Daoy (cell line): ENCODE measurements at regions not wholly inside any gene's neighbourhood (a gene's known extent, or its start where the extent isn't known, plus 50 kb on each side); places are given as distances from the start of the nearest gene placed in this dataset.
"Not testable (repeated sequence)": the region's sequence is repeated elsewhere in the genome, so short reads cannot be mapped to it uniquely, and the experiment has no call there.

Experiments used
- DNase-seq: peaks from one replicate; pipeline ENCODE4 v3.0.0-alpha.2; 2015; ENCODE audit warnings: low read depth

- DNase-seq = no peak
Measured at GRCh38 chr1:101479945-101480344, 243.1 kb downstream of the S1PR1 start.

DNA sequence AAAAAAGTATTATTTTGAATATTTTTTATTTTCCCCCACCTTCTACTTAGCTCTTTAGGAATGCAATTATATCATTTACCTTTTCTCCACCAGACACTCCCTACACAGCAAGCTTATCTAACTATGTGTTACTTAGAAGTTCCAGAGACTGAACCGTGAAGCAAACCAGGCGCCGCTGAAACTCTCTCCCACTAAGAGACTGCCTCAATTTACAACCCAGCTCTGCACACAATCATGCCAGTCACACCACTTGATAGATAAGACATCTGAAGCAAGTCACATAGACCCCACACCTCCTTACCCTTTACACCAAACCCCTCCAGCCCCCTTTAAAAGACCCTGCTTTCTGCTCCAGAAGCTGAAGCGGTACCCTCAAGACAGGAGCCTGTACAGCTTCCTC, 245.5 kb downstream of the S1PR1 start:
- no peak for DNase-seq

GRCh38 chr1:101483982-101484688, 247.3 kb downstream of the S1PR1 start:
- DNase-seq = no peak

- DNase-seq = no peak
Measured at GRCh38 chr1:101484689-101485338, 248.0 kb downstream of the S1PR1 start.

DNA sequence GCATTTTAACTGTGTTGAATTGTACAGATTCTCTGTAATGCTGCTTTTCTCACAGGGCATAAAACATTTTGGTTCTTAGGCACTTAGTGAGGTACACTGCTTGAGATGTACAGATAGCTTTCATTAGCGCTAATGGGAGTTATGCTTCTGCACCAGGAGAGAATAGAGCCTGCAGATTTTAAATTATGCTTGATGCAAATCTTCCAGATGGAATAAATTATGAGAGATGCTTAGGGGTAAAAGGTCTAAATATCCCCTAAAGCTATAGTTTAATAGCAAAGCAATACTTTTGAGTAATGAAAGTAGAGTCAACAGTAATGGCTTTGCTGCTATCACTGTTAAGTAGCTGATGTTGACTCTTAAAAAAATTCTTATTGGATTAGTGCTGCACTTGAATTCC, 248.9 kb downstream of the S1PR1 start:
- no peak for DNase-seq

- DNase-seq = not testable (repeated sequence)
Measured at GRCh38 chr1:101492144-101492543, 255.3 kb downstream of the S1PR1 start.

DNA sequence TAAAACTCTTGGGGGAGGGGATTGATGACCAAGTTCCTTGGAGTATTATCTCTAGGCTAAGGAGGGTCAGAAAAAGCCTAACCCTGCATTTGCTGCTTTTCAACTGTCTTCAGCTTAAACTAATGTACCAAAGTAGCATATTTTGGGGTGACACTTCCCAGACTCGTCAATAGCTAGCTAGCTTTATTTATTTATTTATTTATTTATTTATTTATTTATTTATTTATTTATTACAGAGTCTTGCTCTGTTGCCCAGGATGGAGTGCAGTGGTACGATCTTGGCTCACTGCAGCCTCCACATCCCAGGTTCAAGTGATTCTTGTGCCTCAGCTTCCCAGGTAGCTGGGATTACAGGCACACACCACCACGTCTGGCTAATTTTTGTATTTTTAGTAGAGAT, 257.1 kb downstream of the S1PR1 start:
- DNase-seq = not testable (repeated sequence)

- DNase-seq = no peak
Measured at GRCh38 chr1:101496109-101496508, 259.3 kb downstream of the S1PR1 start.

DNA sequence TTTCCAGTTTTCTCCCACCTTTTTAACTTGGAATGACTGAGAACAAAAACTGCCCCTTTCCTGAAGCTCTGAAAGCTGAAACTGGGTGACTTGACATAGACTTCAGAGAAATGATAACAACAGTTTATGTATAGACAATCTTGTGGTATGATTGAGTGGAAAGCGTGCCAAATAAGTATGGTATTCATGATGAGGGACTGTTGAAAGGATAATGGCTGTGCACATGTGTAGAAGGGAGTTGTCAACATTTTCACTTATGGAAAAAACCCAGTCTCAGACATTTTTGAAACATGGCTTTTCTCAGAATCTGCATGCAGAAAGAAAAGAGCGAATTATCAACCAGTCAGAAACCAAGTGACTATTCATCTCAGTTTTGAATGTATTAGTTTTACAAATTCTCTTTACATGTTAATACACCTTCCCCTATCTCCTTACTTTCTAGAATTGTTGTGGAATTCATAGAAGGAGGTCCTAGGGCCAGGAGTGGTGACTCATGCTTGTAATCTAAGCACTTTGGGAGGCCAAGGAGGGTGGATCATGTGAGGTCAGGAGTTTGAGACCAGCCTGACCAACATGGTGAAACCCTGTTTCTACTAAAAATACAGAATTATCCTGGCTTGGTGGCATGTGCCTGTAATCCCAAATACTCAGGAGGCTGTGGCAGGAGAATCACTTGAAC, 261.2 kb downstream of the S1PR1 start:
- no peak for DNase-seq

DNA sequence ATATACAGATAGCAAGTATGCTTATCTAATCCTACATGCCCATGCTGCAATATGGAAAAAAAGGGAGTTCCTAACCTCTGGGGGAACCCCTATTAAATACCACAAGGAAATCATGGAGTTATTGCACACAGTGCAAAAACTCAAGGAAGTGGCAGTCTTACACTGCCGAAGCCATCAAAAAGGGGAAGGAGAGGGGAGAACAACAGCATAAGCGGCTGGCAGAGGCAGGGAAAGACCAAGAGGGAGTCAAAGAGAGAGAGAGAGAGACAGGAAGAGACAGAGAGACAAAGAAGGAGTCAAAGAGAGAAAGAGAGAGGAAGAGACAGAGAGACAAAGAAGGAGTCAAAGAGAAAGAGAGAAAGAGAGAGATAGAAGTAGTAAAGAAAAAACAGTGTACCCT, 267.3 kb downstream of the S1PR1 start:
- DNase-seq = not testable (repeated sequence)

GRCh38 chr1:101505240-101505639, 268.4 kb downstream of the S1PR1 start:
- DNase-seq = not testable (repeated sequence)

- peak; percentile 19 for DNase-seq
Measured at GRCh38 chr1:101506541-101507164, 269.8 kb downstream of the S1PR1 start.

DNA sequence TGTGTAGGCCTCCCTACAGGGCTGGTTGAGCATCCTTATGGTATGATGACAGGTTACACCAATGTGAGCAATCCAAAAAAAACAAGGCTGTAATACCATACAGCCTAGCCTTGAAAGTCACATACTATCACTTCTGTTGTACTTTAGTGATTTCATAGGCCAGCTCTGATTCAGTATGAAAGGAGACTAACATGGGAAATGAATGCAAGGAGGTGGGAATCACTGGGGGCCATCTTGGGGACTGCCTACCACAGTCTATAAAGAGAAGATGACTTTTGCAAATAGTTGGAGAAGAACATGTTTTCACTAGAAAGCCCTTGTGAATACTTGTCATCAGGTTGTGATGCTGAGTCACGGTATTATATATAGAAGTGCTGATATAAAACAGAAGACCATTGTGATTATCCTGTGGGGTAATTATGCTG, 270.7 kb downstream of the S1PR1 start:
- no peak for DNase-seq

DNA sequence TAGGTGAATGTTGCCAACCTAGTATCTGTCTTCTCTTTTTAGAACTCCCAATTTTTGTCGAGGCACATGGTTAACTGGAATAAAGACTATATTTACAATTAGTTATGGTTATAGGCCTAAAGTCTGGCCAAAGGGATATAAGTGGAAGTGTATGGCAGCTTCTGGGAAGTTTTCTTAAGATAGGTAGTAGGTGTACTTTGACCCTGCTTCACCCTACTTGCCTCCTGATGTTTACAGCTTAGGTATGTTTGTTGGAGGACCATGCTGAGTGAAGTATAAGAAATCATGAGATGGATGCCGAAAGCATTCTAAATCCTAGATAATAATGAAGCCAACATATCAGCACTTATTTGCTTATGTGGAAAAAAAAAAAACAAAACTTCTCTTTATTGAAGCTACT, 272.1 kb downstream of the S1PR1 start:
- DNase-seq = no peak

GRCh38 chr1:101509370-101509769, 272.6 kb downstream of the S1PR1 start:
- DNase-seq = no peak

DNA sequence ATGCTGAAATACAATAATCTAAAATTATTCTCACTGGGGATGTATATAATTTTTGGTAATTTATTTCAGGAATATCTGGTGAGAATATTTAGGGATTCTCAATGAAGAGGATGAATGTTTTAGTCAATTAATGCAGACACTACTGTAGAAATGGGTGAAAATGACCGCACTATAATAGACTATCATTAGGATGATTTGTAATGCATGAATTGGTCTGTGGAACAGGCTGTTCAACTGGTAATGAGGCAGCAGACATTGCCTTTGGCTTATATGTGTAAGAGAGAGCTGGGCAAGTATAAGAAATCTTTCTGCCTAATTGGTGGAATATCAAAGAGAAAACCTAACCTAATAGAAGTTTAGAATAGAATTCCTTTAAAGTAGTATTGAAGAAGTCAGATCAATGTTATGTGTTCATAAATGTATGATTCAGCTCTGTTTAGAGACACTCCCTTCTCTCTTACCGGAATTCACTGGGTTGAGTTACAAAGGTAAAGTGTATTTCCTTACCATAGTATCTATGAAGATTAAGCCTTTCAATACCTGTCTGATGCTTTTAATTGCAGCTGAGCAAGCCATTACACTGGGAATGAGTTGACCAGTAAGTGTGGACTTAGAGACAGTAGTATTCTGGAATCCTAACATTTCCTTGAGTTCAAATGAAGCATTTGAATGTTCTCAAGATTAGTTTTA, 274.5 kb downstream of the S1PR1 start:
- DNase-seq = no peak

DNA sequence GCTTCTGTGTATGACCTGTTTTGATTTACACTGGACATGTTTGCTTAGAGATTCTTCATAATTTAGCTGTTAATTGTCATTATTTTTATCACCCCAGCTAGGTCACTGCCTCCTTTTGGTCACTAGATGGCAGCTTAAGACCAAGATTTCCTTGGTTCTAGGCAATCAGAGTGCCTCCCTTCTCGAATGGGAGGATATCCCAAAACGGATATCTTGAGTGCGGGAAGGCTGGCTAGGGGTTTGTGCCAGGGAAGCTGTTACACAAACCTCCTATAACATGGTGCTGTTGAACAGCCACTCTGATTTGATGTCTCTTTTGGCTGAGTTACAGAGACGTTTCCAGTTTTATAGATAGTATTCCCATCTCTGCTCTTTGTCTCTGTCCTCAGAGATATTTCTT, 283.5 kb downstream of the S1PR1 start:
- no peak for DNase-seq

- no peak for DNase-seq
Measured at GRCh38 chr1:101522486-101522885, 285.7 kb downstream of the S1PR1 start.

- no peak for DNase-seq
Measured at GRCh38 chr1:101526813-101527212, 290.0 kb downstream of the S1PR1 start.

- DNase-seq = no peak
Measured at GRCh38 chr1:101532377-101532776, 295.6 kb downstream of the S1PR1 start.

DNA sequence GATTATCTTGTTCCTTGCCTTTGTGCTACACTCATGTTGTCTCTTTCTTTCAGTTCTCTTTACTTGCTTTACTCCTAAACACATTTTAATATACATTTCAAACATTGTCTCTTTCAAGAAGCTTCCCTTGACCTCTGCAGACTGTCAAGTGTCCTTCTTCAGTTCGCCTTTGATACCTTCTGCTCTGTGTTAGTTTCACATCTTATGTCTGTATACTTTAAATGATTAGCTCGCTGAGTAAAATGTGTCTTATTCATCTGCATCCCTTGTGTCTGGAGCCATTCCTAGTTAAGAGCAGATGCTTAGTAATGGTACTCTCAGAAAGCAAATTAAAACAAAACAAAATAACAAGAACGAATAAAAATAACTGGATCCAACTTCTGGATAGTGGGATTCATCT, 303.3 kb downstream of the S1PR1 start:
- no peak for DNase-seq

DNA sequence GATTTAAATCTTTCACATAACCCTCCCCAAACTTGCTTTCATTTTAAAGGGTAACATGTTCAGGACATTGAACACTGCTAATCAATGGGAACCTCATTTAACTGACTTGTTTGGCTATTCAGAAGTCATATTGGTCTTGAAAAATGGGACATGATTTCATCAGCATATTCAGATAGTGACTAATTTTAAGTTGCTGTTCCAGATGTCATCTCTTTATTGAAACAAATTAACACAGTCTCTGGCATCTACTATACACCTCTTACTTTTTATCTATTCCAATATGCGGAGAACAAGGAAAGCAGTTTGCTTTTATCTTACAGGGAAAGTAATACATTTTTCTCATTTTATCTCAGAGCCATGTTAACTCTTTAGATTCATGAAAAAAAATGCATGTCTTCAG, 310.1 kb downstream of the S1PR1 start:
- no peak for DNase-seq
